ENCODE measurements at regions not wholly inside any gene's neighbourhood (a gene's known extent, or its start where the extent isn't known, plus 50 kb on each side); places are given as distances from the start of the nearest gene placed in this dataset.

DNA sequence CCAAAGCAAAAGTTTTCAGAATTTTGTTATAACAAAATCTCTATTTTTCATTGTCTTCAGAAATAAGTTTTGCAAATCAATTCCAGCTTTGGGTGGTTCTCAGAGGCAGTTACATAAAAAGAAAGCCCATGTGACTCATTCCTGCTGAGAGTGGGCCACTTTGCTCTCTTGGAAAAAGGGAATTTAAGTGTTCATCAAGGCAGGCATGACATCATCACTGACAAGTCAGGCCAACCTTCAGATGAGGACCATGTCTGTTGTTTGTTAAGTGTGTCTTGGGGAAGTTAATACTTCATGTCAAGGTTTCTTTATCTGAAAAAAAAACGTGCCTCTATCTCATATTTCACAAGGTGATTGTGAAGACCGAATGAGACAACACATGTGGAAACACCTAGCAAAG, 519.8 kb upstream of the TMPO start:
- DNase-seq = no peak

GRCh38 chr12:98001430-98001829, 514.0 kb upstream of the TMPO start:
- DNase-seq = no peak

- no peak for DNase-seq
These were observed 512.4 kb upstream of the TMPO start for GRCh38 chr12:98002887-98003493.

DNA sequence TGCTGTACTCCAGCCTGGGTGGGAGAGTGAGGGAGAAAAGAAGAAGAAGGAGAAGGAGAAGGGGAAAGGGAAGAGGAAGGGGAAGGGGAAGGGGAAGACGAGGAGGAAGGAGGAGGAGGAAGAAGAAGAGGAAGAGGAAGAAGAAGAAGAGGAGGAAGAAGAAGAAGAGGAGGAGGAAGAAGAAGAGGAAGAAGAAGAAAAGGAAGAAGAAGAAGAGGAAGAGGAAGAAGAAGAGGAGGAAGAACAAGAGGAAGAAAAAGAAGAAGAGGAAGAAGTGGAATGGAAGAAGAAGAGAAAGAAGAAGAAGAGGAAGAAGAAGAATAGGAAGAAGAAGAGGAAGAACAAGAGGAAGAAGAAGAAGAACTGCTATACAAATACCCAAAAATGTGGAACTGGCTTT, 507.4 kb upstream of the TMPO start:
- no peak for DNase-seq

GRCh38 chr12:98013560-98013959, 501.8 kb upstream of the TMPO start:
- DNase-seq = no peak

DNA sequence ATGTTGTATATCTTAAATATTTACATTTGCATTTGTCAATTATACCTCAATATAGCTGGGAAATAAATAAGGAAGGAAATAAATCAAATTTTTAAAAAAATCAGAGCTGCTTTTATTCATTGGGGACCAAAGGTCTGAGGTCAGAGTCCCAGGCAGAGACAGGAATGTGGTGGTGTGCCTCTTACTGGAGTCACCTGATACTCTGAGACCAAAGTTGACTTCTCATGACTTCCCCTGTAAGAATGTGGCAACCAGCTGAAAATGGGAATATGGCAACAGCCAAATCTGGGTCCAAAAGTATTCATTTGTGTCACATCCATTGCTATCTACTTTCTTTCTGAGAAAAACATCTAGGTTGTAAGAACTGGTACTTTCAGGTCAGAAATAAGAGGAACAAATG, 496.6 kb upstream of the TMPO start:
- no peak for DNase-seq

DNA sequence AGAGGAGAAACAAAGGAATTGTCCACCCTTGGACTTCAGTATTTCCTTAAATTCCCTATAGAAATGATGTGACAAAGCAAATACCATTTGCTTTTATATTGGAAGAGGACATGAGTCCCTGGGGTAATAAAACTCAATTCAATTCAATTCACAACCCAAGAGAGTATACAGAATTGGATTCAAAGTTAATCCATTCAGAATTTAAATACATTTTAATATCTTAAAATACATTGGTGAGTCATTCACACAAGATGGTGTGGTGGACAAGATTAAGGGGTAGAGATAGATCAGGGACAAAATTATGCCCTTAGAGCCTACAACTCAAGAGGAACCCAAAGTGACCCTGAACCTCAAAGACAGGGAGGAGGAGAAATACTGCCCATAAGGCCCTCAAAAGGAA, 495.0 kb upstream of the TMPO start:
- DNase-seq = no peak

GRCh38 chr12:98022961-98023360, 492.4 kb upstream of the TMPO start:
- DNase-seq = no peak

- no peak for DNase-seq
These were observed 477.8 kb upstream of the TMPO start for GRCh38 chr12:98037401-98038140.

DNA sequence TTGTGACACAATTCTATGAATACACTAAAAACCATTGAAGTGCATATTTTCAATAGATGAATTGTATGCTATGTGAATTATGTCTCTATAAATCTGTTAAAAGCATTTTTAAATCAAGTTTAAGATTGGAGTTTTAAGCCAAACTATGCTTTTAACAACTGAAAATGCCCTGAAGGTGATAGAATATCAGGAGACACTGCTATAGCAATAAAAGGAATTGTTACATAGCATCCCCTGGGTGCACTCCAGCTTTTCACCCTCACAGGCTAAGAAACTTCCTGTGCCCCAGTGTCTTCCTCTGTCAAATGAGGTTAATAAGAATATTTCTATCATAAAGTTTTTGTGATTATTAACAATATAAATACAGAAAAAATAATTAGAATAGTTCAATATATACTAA, 472.7 kb upstream of the TMPO start:
- no peak for DNase-seq

- no peak for DNase-seq
These were observed 470.0 kb upstream of the TMPO start for GRCh38 chr12:98045395-98045794.

DNA sequence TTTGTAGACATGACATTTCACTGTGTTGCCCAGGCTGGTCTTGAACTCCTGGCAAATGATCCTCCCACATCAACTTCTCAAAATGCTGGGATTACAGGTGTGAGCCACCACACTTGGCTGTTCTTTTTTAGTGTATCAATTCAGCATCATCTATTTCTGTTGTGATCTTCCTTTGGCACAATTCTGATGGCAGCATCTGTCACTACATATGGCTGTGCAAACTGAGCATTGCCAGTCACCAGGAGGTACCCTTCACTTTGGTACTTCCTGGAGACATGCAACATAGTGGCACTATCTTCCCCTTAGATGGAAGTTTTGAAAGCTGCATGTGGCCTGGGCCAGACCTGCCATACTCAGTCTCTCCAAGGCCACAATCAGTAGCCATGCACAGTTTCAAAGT, 467.1 kb upstream of the TMPO start:
- no peak for DNase-seq

- no peak for DNase-seq
These were observed 462.2 kb upstream of the TMPO start for GRCh38 chr12:98053202-98053601.

DNA sequence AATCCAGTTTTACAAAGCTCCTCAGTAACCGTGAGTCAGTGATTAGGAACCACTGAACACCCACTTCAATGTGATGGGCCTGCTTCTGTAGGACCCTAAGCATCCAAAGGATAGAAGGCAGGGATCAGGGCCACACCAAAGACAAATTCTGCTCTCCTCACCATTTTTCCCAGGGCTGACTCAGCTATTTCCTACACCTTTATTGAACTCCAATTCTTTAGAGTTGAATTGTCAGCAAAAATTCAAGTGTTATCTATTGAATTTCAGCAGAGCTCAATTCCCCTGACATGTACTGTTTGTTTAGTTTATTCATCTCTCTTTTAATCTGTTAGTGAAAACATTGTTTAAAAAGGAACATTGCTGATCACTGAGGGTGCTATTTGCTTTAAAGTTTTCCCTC, 457.7 kb upstream of the TMPO start:
- DNase-seq = no peak

- no peak for DNase-seq
These were observed 457.2 kb upstream of the TMPO start for GRCh38 chr12:98058213-98058612.

GRCh38 chr12:98058838-98059237, 456.6 kb upstream of the TMPO start:
- no peak for DNase-seq

DNA sequence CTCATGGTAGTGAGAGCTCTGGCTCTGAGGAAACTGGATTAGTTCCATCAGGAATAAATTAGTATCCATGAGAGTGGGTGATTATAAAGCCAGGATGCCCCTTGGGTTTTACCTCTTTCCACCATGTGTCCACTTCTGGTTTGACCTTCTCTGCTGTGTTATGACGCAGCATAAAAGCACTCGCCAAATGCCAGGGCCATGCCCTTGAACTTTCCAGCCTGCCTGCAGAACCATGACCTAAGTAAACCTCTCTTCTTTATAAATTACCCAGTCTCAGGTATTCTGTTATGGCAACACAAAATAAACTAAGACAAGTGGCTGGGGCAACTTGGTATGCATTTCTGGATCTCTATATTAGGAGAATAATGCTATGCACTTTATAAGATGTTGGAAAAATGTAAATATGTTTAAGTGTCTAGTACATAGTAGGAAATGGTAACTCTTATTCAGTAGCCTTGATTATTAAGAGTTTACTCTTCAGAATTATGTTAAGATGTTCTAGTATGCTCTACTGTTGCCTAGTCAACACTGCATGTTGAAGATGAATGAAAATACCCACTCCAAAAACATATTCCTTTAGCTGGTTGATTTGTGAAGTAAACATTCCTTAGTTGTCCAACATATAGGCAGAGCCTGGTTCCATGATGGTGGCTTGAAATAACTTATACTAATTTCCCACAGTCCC, 455.6 kb upstream of the TMPO start:
- no peak for DNase-seq

DNA sequence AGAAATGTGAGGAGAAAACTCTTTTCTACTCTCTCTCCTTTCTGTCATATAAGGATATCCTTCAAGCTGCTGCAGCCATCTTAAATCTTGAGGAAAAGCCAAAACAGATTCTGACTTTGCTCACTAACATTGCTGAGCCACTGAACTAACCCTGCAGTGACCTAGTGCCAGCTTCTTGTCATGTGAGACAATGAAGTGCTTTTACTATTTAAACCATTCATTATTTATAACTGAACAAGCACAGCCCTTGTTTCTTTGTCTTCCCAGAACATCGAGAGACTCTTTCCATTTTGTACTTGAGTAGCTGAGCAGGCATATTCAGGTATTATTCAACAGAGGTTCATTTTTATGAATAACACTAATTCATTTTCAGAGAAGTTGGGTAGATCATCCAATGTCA, 455.0 kb upstream of the TMPO start:
- DNase-seq = no peak

DNA sequence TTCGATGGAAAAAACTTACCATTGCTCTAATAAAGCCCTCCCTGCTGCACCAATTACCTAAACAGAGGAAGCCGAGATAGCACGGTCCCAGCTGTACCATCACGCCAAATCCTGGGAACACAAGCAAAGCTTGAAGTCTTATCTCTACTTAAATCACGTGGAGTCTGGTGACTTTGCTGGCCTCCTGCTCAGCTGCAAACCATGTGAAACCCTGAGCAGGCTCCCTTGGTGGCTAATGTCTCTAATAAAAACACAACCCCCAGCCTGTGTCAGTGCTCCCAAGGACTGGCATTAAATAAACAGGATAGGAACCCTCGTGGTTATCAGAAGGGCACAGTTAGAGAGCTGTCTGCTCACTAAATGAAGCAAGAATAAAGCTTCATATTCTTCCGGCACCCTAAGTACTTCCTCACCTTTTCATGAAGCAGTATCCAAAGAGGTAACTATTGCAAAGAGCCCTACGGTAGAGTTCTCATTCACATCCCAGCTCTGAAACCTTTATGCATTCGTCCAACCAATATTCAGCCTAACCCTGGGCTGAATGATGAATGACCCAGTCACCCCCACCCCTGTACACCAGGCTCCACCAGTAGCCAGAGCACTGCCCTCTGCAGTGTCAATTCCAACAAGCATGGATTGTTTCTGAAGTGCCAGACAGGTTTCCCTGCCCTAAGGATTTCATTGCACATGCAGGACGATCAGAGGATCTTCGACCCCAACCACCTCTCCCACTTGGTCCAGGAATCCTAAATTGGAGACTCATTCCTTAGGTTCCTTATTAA, 452.7 kb upstream of the TMPO start:
- DNase-seq = no peak

DNA sequence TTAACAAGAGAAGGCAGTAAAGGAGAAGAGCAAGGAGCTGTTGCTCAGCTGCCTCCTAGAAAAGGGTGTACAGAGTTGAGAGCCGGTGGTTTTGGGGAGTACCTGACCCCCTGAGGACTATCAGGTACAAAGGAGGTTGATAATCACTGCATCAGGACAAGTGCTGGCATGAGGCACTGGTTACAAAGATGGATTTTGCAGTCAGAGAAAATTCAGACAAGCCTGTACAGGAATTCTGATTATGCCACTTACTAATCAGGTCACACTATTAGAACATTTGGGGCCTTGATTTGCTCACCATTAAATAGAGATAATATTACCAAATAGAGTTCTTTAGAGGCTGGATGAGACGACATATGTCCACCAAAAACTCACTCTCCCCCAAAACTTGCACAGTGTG, 450.9 kb upstream of the TMPO start:
- no peak for DNase-seq

- DNase-seq = no peak
These were observed 447.6 kb upstream of the TMPO start for GRCh38 chr12:98067795-98068194.

DNA sequence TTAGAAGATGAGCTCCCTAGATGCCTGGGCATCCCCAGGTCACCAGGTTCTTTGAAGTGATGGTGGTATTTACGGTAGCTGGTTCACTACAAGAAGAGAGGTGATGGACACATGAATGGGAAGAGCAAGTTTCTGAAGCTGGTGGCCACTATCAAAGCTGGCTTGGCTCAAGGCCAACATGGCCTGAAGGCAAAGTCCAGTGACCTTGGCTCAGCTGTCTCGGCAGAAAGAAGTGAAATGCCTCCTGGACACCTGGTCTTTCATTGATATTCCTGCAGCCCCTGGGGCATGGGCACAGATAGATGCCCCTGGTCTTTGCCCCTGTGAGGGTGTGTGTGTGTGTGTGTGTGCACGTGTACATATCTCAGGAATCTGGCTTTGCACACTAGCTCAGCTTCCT, 441.8 kb upstream of the TMPO start:
- no peak for DNase-seq

DNA sequence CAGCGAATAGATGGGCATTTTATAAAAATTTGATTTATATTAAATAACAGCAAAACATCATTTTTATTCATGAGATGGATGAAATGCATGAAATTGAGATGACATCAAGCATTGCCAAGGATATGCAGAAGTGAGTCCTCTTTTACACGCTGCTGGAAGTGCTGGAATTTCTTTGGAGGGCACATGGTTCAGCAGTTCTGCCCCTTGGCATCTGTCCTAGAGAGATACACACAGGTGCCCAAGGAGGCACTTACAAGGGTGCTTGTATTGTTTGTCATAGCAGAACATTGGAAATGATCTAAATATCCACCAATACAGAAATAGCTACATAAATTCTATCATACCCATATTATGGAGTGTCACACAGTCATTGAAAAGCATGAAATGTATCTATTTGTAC, 441.1 kb upstream of the TMPO start:
- DNase-seq = no peak

- no peak for DNase-seq
These were observed 431.0 kb upstream of the TMPO start for GRCh38 chr12:98084391-98084790.

All from activated CD4-positive, alpha-beta T cell treated with anti-CD3 and anti-CD28 coated beads for 1 hour (primary cell).